ENCODE measurements at regions not wholly inside any gene's neighbourhood (a gene's known extent, or its start where the extent isn't known, plus 50 kb on each side); places are given as distances from the start of the nearest gene placed in this dataset.

DNA sequence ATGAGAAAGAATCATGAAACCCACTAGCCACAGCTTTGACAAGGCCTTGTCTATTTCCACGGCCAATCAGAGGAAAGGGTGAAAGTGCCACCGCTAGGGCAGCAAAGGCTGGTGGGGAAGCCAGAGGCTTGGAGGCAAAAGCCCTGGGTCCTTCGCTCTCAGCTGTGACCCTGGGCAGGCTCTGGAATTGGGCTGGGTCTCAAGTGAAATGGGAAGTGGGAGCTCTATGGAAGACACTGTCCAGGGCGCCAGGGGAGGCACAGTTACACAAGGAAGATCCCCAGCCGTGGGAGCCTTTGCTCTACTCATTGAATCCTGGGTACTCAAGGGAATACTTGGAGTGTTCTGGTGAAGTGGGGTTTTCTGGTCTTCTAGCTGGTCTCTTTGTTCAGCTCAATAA, 136.2 kb downstream of the ASB7 start (continued):
- TF ChIP-seq RFX5 (IDR thresholded peaks at IDR 0.05; ENCODE audit: low read length): no peak
- no peak for TF ChIP-seq EZH2phosphoT487 (IDR thresholded peaks at IDR 0.05; ENCODE audit: borderline replicate concordance, low read depth)
- TF ChIP-seq USF1 (IDR thresholded peaks at IDR 0.05; ENCODE audit: borderline replicate concordance, low read depth): no peak
- TF ChIP-seq POLR2AphosphoS5 (IDR thresholded peaks at IDR 0.05; ENCODE audit: low read depth, low read length): no peak
- TF ChIP-seq TCF12 (IDR thresholded peaks at IDR 0.05): no peak
- no peak for TF ChIP-seq TAF1 (IDR thresholded peaks at IDR 0.05; ENCODE audit: borderline replicate concordance, low read depth, low read length)
- TF ChIP-seq YY1 (IDR thresholded peaks at IDR 0.05; ENCODE audit: low read depth): no peak

GRCh38 chr15:100740138-100740537, 137.7 kb downstream of the ASB7 start:
- ChIA-PET POLR2A (no interaction called here), CTCF (no interaction called here)
- H3K36me3 ChIP-seq (replicated peaks in 1 of 2; ENCODE audit: control insufficient read depth in 1 of 2, insufficient read depth in 2 of 2, low read length in 1 of 2): no peaks in the 10 kb centered on the region
- H3K9me3 ChIP-seq: no peaks in the 10 kb centered on the region
- H3F3A ChIP-seq (replicated peaks; ENCODE audit: insufficient read depth): no peaks in the 10 kb centered on the region
- no peaks in the 10 kb centered on the region for H4K20me1 ChIP-seq (ENCODE audit: insufficient read depth)
- no peak for TF ChIP-seq TCF12 (IDR thresholded peaks at IDR 0.05)
- H3K4me2 ChIP-seq: no peak overlapping the region
- no peaks in the 10 kb centered on the region for H3K79me2 ChIP-seq (ENCODE audit: insufficient read depth)
- no peak overlapping the region for H3K27ac ChIP-seq (ENCODE audit: low read depth in 2 of 2, low read length in 1 of 2)
- H3K4me3 ChIP-seq (ENCODE audit: low read depth in 2 of 2, low read length in 1 of 2): no peak overlapping the region
- H3K27me3 ChIP-seq (ENCODE audit: insufficient read depth): no peaks in the 10 kb centered on the region
- DNase-seq: no peak
- H3K9ac ChIP-seq: no peak overlapping the region
- H3K4me1 ChIP-seq (ENCODE audit: control insufficient read depth in 1 of 2, insufficient read depth in 2 of 2, low read depth in 1 of 2, low read length in 1 of 2): no peaks in the 10 kb centered on the region; a peak in 2 of 4 replicates
- WGBS (ENCODE audit: low lambda C conversion rate): 87% methylated on average over 2 of the region's 2 CpGs
- peak overlapping the region; percentile 51; the same call in 1 of the 2 replicates for H2AFZ ChIP-seq (ENCODE audit: low read depth)
- no peaks in the 10 kb centered on the region for H3K9me2 ChIP-seq

DNA sequence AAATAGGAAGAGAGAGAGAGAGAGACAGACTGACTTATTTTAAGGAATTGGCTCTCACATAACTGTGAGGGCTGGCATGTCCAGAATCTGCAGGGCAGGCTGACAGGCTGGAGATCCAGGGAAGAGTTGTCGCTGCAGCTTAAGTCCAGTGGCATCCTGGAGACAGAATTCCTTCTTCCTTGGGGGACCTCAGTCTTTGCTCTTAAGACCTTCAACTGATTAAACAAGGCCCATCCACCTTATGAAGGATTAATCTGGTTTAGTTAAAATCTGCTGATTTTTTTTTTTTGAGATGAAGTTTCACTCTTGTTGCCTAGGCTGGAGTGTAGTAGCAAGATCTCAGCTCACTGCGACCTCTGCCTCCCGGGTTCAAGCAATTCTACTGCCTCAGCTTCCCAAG, 128.0 kb upstream of the ALDH1A3 start:
- Histone ChIP-seq H3K27ac (ENCODE audit: low read depth in 2 of 2, low read length in 1 of 2) (no peak overlapping the region), H2AFZ (ENCODE audit: low read depth) (no peak overlapping the region), H3K79me2 (ENCODE audit: insufficient read depth) (no peaks in the 10 kb centered on the region), H3K4me2 (no peak overlapping the region), H4K20me1 (ENCODE audit: insufficient read depth) (no peaks in the 10 kb centered on the region), H3K9me3 (peaks cover 10% of the 10 kb centered on the region; the same call in 1 of the 2 replicates), H3K9me2 (no peaks in the 10 kb centered on the region), H3K9ac (no peak overlapping the region), H3K36me3 (replicated peaks in 1 of 2; ENCODE audit: control insufficient read depth in 1 of 2, insufficient read depth in 2 of 2, low read length in 1 of 2) (no peaks in the 10 kb centered on the region), H3K4me3 (ENCODE audit: low read depth in 2 of 2, low read length in 1 of 2) (no peak overlapping the region), H3F3A (replicated peaks; ENCODE audit: insufficient read depth) (no peaks in the 10 kb centered on the region), H3K4me1 (ENCODE audit: control insufficient read depth in 1 of 2, insufficient read depth in 2 of 2, low read depth in 1 of 2, low read length in 1 of 2) (no peaks in the 10 kb centered on the region), H3K27me3 (ENCODE audit: insufficient read depth) (no peaks in the 10 kb centered on the region)
- 67% methylated on average over 3 of the region's 3 CpGs for WGBS (ENCODE audit: low lambda C conversion rate)
- DNase-seq: no peak
- TF ChIP-seq JUND (IDR thresholded peaks at IDR 0.05) (no peak), YY1 (IDR thresholded peaks at IDR 0.05; ENCODE audit: low read depth) (no peak), ELF1 (IDR thresholded peaks at IDR 0.05) (no peak), GABPA (IDR thresholded peaks at IDR 0.05; ENCODE audit: low read depth) (no peak), SMC3 (IDR thresholded peaks at IDR 0.05; ENCODE audit: low read depth, low read length) (no peak), TCF12 (IDR thresholded peaks at IDR 0.05) (no peak), PBX3 (IDR thresholded peaks at IDR 0.05) (no peak), EZH2phosphoT487 (IDR thresholded peaks at IDR 0.05; ENCODE audit: borderline replicate concordance, low read depth) (no peak), SIN3A (IDR thresholded peaks at IDR 0.05; ENCODE audit: borderline replicate concordance, low read depth, low read length) (no peak), CTCF (IDR thresholded peaks at IDR 0.05) (no peak), NFIC (IDR thresholded peaks at IDR 0.05; ENCODE audit: borderline replicate concordance) (no peak), NRF1 (IDR thresholded peaks at IDR 0.05; ENCODE audit: low read depth, low read length) (no peak), POLR2AphosphoS5 (IDR thresholded peaks at IDR 0.05; ENCODE audit: low read depth, low read length) (no peak), USF1 (IDR thresholded peaks at IDR 0.05; ENCODE audit: borderline replicate concordance, low read depth) (no peak), TEAD4 (IDR thresholded peaks at IDR 0.05; ENCODE audit: borderline replicate concordance, insufficient read depth) (no peak)
- TF ChIP-seq, protein P1, sequence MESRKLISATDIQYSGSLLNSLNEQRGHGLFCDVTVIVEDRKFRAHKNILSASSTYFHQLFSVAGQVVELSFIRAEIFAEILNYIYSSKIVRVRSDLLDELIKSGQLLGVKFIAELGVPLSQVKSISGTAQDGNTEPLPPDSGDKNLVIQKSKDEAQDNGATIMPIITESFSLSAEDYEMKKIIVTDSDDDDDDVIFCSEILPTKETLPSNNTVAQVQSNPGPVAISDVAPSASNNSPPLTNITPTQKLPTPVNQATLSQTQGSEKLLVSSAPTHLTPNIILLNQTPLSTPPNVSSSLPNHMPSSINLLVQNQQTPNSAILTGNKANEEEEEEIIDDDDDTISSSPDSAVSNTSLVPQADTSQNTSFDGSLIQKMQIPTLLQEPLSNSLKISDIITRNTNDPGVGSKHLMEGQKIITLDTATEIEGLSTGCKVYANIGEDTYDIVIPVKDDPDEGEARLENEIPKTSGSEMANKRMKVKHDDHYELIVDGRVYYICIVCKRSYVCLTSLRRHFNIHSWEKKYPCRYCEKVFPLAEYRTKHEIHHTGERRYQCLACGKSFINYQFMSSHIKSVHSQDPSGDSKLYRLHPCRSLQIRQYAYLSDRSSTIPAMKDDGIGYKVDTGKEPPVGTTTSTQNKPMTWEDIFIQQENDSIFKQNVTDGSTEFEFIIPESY (IDR thresholded peaks at IDR 0.05; ENCODE audit: borderline replicate concordance, low read depth): no peak
- ChIA-PET CTCF (no interaction called here), POLR2A (no interaction called here)
